Endothelial cell of umbilical vein (primary cell): ENCODE measurements at regions not wholly inside any gene's neighbourhood (a gene's known extent, or its start where the extent isn't known, plus 50 kb on each side); places are given as distances from the start of the nearest gene placed in this dataset.

Experiments used
- CTCF ChIP-seq, 2 donors: IDR thresholded peaks; 1 replicate in 1 of 2; 2 replicates in 1 of 2; pipeline ENCODE4 v1.5.1; 2011; ENCODE audit warnings: low read length in 2 of 2, mild to moderate bottlenecking in 2 of 2, moderate library complexity in 2 of 2, control low read depth in 1 of 2, inconsistent platforms in 1 of 2, low read depth in 1 of 2; ENCODE audit not compliant: insufficient read depth in 1 of 2; ENCODE audit errors: extremely low read depth in 1 of 2
- EZH2 ChIP-seq: IDR thresholded peaks from 2 replicates; pipeline ENCODE4 v1.6.1; 2012; ENCODE audit warnings: borderline replicate concordance, low read depth, mild to moderate bottlenecking, moderate library complexity, low read length, inconsistent platforms; ENCODE audit not compliant: severe bottlenecking
- FOS ChIP-seq: IDR thresholded peaks from 2 replicates; pipeline ENCODE4 v1.6.1; 2011; ENCODE audit warnings: mild to moderate bottlenecking, low read length, moderate library complexity, borderline replicate concordance; ENCODE audit not compliant: insufficient read depth
- MAX ChIP-seq: IDR thresholded peaks from 2 replicates; pipeline ENCODE4 v1.6.1; 2011; ENCODE audit not compliant: insufficient read depth, insufficient read length
- MYC ChIP-seq: IDR thresholded peaks from one replicate; pipeline ENCODE4 v1.6.1; 2011; ENCODE audit warnings: mild to moderate bottlenecking, low read depth, low read length
- POLR2A ChIP-seq: IDR thresholded peaks from 2 replicates; pipeline ENCODE4 v1.6.1; 2012; ENCODE audit warnings: low read depth, mild to moderate bottlenecking, control low read depth, low read length
- POLR2AphosphoS5 ChIP-seq: IDR thresholded peaks from 2 replicates; pipeline ENCODE4 v1.6.1; 2012; ENCODE audit warnings: low read depth, mild to moderate bottlenecking, control low read depth, low read length, moderate library complexity; ENCODE audit not compliant: insufficient read depth

GRCh38 chr13:103815619-103816018, 749.4 kb upstream of the SLC10A2 start:
- TF ChIP-seq CTCF (IDR thresholded peaks at IDR 0.05; ENCODE audit: extremely low read depth in 1 of 2, insufficient read depth in 1 of 2, low read depth in 1 of 2, low read length in 2 of 2), result no peak
- no peak for TF ChIP-seq POLR2A
- no peak for TF ChIP-seq MAX
- no peak for TF ChIP-seq POLR2AphosphoS5
- TF ChIP-seq FOS, result no peak
- no peak for TF ChIP-seq MYC
- TF ChIP-seq EZH2, result no peak
